ENCODE measurements at regions not wholly inside any gene's neighbourhood (a gene's known extent, or its start where the extent isn't known, plus 50 kb on each side); places are given as distances from the start of the nearest gene placed in this dataset.

DNA sequence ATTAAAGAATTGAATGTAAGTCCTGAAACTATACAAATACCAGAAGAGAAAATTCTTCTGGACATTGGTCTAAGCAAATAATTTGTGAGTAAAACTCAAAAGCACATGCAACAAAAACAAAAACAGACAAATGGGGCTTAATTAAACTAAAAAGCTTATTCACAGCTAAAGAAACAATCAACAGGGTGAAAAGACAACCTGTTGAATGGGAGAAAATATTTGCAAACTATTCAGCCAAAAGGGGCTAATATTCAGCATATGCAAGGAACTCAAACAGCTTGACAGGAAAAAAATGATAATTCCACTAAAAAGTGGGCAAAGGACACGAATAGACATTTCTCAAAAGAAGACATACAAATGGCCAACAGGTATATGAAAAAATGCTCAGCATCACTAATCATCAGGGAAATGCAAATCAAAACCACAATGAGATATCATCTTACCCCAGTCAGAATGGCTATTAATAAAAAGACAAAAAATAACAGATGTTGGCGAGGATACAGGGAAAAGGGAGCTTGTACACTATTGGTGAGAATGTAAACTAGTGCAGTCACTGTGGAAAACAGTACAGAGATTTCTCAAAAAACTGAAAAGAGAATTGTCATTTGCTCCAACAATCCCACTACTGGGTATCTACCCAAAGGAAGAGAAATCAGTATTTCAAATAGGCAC is 177.5 kb upstream of the RTL1 start:
- peaks cover 0 to 9% (median 0%) of the 10 kb centered on the region in 5 donors for H3K9me3 Mint-ChIP-seq
- no peak overlapping the region for H3K4me3 ChIP-seq (ENCODE audit: low read length)
- H3K4me1 ChIP-seq (ENCODE audit: insufficient read depth, low read length) = no peaks in the 10 kb centered on the region
- H3K27me3 ChIP-seq (ENCODE audit: insufficient read depth, low read length, poor library complexity, severe bottlenecking) = no peaks in the 10 kb centered on the region
- no peak for DNase-seq
- CTCF ChIA-PET = no interaction called here
- POLR2A ChIA-PET = no interaction called here
- no peak overlapping the region for H3K4me3 Mint-ChIP-seq
- no peak overlapping the region for H3K27ac Mint-ChIP-seq
- H3K36me3 Mint-ChIP-seq = no peaks in the 10 kb centered on the region
- H3K27ac ChIP-seq (ENCODE audit: low read depth, low read length) = no peak overlapping the region
- H3K36me3 ChIP-seq (ENCODE audit: insufficient read depth, low read length) = no peaks in the 10 kb centered on the region
- H3K9me3 ChIP-seq (ENCODE audit: low read length) = no peaks in the 10 kb centered on the region
- H3K4me1 Mint-ChIP-seq = peaks cover 0 to 3% (median 0%) of the 10 kb centered on the region in 3 donors
- H3K27me3 Mint-ChIP-seq = peaks cover 27 to 48% of the 10 kb centered on the region in 2 donors

DNA sequence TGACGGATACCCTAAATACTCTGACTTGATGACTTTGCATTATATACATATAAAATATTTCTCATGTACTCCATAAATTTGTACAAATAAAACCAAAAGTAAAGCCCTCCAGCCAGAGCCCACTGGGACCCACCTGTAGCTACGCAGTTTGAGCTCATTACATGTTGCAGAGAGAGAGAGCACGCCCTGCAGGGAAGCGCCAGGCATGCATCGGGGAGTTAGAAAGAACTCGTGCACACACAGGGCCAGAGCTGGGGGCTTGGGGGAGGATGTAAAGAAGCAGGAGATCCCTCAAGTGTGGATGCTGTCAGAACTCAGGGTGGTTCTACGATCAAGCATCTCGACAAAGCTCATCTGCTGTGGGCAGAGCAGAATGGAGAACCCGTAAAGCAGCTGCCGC is 178.5 kb upstream of the RTL1 start:
- H3K9me3 Mint-ChIP-seq = peaks cover 0 to 10% (median 0%) of the 10 kb centered on the region in 5 donors
- CTCF ChIA-PET = no interaction called here

DNA sequence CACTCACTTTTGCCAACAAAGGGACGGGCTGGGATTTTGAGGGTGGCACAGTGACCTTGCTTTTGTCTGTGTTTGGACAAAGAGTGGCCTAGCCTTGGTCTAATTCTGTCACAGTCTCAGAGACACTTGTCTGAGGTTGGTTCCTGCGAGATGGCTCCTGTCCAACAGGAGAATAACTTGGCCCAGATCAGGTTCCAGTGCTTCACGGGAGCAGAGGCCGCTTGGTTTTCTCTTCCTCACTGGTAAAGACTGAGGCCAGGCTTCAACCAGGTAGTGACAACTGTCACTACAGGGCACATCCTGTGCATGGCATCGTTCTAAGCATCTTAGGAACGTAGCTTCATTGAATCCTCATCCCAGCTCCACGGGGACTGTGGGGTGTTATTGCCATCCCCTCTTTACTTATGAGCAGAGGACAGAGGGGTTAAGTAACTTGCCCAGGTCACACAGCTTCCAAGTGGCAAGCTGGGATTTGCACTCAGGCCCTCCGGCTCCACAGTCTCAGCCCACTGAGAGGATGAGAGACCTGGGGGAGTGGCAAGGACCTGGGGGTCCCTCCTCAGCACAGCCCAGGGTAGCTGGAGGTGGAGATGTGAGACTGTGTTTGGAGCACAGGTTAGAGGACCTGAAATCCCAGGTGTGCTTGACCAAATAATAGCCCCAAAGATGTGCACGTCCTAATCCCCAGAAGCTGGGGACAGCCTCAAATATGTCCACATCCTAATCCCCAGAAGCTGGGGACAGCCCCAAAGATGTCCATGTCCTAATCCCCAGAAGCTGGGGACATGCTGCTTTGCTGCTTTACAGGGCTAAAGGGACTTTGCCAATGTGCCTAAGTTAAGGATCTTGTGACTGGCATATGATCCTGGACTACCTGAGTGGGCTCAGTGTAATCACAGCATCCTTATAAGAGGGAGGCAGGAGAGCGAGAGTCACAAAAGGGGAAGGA is 179.2 kb upstream of the RTL1 start:
- Histone ChIP-seq H3K36me3 (ENCODE audit: insufficient read depth, low read length) (no peaks in the 10 kb centered on the region), H3K27me3 (ENCODE audit: insufficient read depth, low read length, poor library complexity, severe bottlenecking) (no peaks in the 10 kb centered on the region), H3K9me3 (ENCODE audit: low read length) (no peaks in the 10 kb centered on the region), H3K4me3 (ENCODE audit: low read length) (no peak overlapping the region), H3K27ac (ENCODE audit: low read depth, low read length) (no peak overlapping the region), H3K4me1 (ENCODE audit: insufficient read depth, low read length) (no peaks in the 10 kb centered on the region)
- Mint-ChIP-seq H3K4me1 (peaks cover 0 to 3% (median 0%) of the 10 kb centered on the region in 3 donors), H3K4me3 (no peak overlapping the region), H3K36me3 (no peaks in the 10 kb centered on the region), H3K27me3 (peaks cover 20 to 45% of the 10 kb centered on the region in 2 donors), H3K9me3 (peaks cover 0 to 10% (median 0%) of the 10 kb centered on the region in 5 donors), H3K27ac (no peak overlapping the region)
- CTCF ChIA-PET = no interaction called here
- no peak for DNase-seq
- POLR2A ChIA-PET = no interaction called here

More for the DNA sequence above, 178.5 kb upstream of the RTL1 start:
- H3K36me3 Mint-ChIP-seq = no peaks in the 10 kb centered on the region
- Histone ChIP-seq H3K4me1 (ENCODE audit: insufficient read depth, low read length) (no peaks in the 10 kb centered on the region), H3K9me3 (ENCODE audit: low read length) (no peaks in the 10 kb centered on the region), H3K27me3 (ENCODE audit: insufficient read depth, low read length, poor library complexity, severe bottlenecking) (no peaks in the 10 kb centered on the region), H3K4me3 (ENCODE audit: low read length) (no peak overlapping the region), H3K36me3 (ENCODE audit: insufficient read depth, low read length) (no peaks in the 10 kb centered on the region), H3K27ac (ENCODE audit: low read depth, low read length) (no peak overlapping the region)
- peaks cover 26 to 51% of the 10 kb centered on the region in 2 donors for H3K27me3 Mint-ChIP-seq
- peaks cover 0 to 3% (median 0%) of the 10 kb centered on the region in 3 donors for H3K4me1 Mint-ChIP-seq
- H3K27ac Mint-ChIP-seq = no peak overlapping the region
- no peak overlapping the region for H3K4me3 Mint-ChIP-seq
- no peak for DNase-seq
- POLR2A ChIA-PET = no interaction called here

DNA sequence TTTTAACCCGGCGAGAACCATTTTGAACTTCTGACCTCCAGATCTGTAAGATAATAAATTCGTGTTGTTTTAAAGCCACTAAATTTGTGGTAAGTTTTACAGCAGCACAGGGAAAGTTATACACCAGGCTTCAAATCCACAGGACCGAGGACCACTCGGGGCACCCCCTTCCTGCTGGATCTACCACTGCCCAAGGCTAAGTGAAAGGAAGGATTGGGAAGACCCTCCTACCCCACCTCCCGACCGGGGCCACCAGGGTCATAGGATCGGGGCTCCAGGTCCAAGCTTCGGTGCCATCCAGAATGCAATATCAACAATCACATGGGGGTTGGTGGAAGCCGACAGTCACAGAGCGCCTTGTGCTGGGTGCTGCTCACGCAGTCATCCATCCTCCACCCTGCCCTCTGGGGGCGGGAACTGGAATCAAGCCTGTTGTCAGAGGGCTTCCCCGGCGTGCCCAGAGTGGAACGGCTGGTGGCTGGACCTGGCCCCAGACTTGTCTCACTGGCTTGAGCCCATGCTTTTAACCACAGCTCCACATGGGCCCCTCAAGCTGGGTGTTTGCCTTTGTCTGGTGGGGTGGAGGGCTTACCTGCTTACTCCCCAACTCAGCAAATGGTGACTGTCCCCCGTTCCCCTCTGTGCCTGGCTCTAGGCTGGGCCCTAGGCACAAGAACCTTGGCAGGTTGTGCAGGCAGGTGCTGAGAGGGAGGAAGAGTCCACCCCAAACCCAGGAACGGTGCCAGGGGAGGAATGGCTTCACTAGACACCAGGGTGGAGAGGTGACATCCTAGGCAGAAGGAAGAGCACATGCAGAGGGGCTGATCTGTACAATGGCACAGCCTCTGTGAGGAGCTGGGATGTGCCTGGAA is 180.3 kb upstream of the RTL1 start:
- peaks cover 0 to 10% (median 0%) of the 10 kb centered on the region in 5 donors for H3K9me3 Mint-ChIP-seq
- ChIA-PET CTCF (no interaction called here), POLR2A (no interaction called here)
- Histone ChIP-seq H3K4me3 (ENCODE audit: low read length) (no peak overlapping the region), H3K36me3 (ENCODE audit: insufficient read depth, low read length) (no peaks in the 10 kb centered on the region), H3K4me1 (ENCODE audit: insufficient read depth, low read length) (no peaks in the 10 kb centered on the region), H3K27ac (ENCODE audit: low read depth, low read length) (no peak overlapping the region), H3K27me3 (ENCODE audit: insufficient read depth, low read length, poor library complexity, severe bottlenecking) (no peaks in the 10 kb centered on the region), H3K9me3 (ENCODE audit: low read length) (no peaks in the 10 kb centered on the region)
- DNase-seq = no peak
- H3K36me3 Mint-ChIP-seq = no peaks in the 10 kb centered on the region
- H3K4me3 Mint-ChIP-seq = no peak overlapping the region
- H3K27me3 Mint-ChIP-seq = peaks cover 13 to 37% of the 10 kb centered on the region in 2 donors
- peak overlapping the region in 1 of 8 donors; percentile 40 for H3K27ac Mint-ChIP-seq
- H3K4me1 Mint-ChIP-seq = no peaks in the 10 kb centered on the region

DNA sequence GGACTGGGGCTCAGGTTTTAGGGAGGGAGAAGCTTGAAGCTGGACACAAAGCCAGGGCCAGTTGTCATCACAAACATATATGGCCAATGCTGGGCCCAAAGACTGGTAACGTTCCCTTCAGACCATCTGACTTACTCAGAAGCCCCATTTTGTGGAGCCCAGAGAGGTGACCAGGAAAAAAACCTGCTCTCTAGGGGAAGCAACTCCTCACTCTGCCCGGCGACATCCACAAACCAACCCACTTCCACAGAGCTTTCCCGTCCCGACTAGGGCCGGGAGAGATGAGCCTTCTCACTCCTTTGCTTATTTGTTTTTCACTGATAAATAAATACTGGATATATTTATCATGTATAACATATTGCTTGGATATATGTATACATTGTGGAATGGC is 180.9 kb upstream of the RTL1 start:
- Histone ChIP-seq H3K9me3 (ENCODE audit: low read length) (no peaks in the 10 kb centered on the region), H3K4me3 (ENCODE audit: low read length) (no peak overlapping the region), H3K27me3 (ENCODE audit: insufficient read depth, low read length, poor library complexity, severe bottlenecking) (no peaks in the 10 kb centered on the region), H3K27ac (ENCODE audit: low read depth, low read length) (no peak overlapping the region), H3K36me3 (ENCODE audit: insufficient read depth, low read length) (no peaks in the 10 kb centered on the region), H3K4me1 (ENCODE audit: insufficient read depth, low read length) (no peaks in the 10 kb centered on the region)
- Mint-ChIP-seq H3K36me3 (no peaks in the 10 kb centered on the region), H3K27me3 (peaks cover 10 to 33% of the 10 kb centered on the region in 2 donors), H3K9me3 (peaks cover 0 to 10% (median 0%) of the 10 kb centered on the region in 5 donors), H3K4me3 (no peak overlapping the region), H3K4me1 (no peaks in the 10 kb centered on the region), H3K27ac (no peak overlapping the region)
- no peak for DNase-seq
- POLR2A ChIA-PET = no interaction called here
- CTCF ChIA-PET = no interaction called here

DNA sequence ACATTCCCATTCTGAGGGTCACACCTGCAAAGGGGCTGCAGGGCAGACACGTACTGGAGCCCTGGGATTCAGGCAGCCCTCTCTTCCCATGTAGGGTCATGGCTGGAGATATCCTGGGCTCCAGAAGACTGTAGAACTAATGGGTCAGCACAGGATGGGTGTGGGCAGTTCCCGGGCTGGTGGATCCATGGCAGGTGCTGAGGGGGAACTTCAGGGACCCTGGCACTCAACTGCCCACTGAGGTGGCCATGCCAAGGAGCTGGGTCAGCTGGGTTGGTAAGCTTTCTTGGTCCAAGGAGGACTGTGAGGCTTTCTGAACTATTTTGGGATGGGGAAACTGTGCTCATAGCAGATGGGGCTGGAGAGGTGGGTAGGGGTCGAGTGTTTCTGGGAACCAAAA is 183.4 kb upstream of the RTL1 start:
- no peaks in the 10 kb centered on the region for H3K36me3 ChIP-seq (ENCODE audit: insufficient read depth, low read length)
- Mint-ChIP-seq H3K27me3 (peaks cover 7 to 24% of the 10 kb centered on the region in 2 donors), H3K27ac (no peak overlapping the region), H3K4me3 (no peak overlapping the region), H3K4me1 (no peaks in the 10 kb centered on the region), H3K36me3 (no peaks in the 10 kb centered on the region), H3K9me3 (peaks cover 0 to 3% (median 0%) of the 10 kb centered on the region in 5 donors)
- DNase-seq = no peak
- H3K4me1 ChIP-seq (ENCODE audit: insufficient read depth, low read length) = no peaks in the 10 kb centered on the region
- no peak overlapping the region for H3K27ac ChIP-seq (ENCODE audit: low read depth, low read length)
- no peak overlapping the region for H3K4me3 ChIP-seq (ENCODE audit: low read length)
- H3K9me3 ChIP-seq (ENCODE audit: low read length) = no peaks in the 10 kb centered on the region
- ChIA-PET POLR2A (no interaction called here), CTCF (no interaction called here)
- no peaks in the 10 kb centered on the region for H3K27me3 ChIP-seq (ENCODE audit: insufficient read depth, low read length, poor library complexity, severe bottlenecking)

DNA sequence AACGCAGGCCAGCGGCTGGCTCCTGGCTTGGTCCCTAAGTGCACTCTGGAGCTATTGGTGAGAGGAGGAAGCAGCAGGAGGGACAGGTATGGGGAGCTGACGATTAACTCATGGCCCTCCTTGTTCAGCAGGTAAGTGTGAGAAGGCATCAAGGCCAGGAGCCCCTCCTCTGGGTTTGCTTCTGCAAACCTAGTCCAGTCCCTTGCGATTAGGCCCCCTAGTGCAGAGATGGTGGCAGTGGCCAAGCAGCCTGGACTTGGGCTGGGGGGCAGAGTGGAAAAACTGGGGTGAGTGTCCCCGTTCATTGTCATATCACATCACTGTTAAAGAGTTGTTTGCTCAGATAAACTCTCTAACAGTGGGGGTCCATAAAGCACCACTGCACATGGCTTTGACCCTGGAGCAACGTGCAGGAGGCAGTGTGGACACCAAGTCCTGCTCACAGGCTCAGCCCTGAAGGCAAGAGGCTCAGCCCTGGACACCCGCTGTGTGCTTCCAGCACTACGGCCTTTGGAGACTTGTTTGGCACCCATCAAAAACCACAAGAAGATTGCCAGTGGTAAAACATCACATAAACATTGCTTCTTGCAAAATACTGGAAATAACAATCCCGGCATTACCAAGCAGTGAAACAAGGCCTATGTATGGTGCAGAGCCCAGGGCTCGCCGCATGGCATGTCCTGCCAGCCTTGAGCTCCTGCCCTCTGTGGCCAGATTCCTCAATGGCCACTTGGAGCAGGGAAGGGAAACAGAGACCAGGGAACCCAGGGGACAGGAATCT is 184.3 kb upstream of the RTL1 start:
- Mint-ChIP-seq H3K4me3 (no peak overlapping the region), H3K36me3 (no peaks in the 10 kb centered on the region), H3K27ac (no peak overlapping the region), H3K27me3 (peaks cover 7 to 24% of the 10 kb centered on the region in 2 donors), H3K9me3 (peaks cover 0 to 3% (median 0%) of the 10 kb centered on the region in 5 donors), H3K4me1 (no peaks in the 10 kb centered on the region)
- ChIA-PET POLR2A (no interaction called here), CTCF (no interaction called here)
- H3K36me3 ChIP-seq (ENCODE audit: insufficient read depth, low read length) = no peaks in the 10 kb centered on the region
- H3K27ac ChIP-seq (ENCODE audit: low read depth, low read length) = no peak overlapping the region
- H3K4me3 ChIP-seq (ENCODE audit: low read length) = no peak overlapping the region
- H3K27me3 ChIP-seq (ENCODE audit: insufficient read depth, low read length, poor library complexity, severe bottlenecking) = no peaks in the 10 kb centered on the region
- DNase-seq = no peak
- no peaks in the 10 kb centered on the region for H3K4me1 ChIP-seq (ENCODE audit: insufficient read depth, low read length)
- no peaks in the 10 kb centered on the region for H3K9me3 ChIP-seq (ENCODE audit: low read length)
